ENCODE measurements at regions not wholly inside any gene's neighbourhood (a gene's known extent, or its start where the extent isn't known, plus 50 kb on each side); places are given as distances from the start of the nearest gene placed in this dataset.
"Not testable (repeated sequence)": the region's sequence is repeated elsewhere in the genome, so short reads cannot be mapped to it uniquely, and the experiment has no call there.

DNA sequence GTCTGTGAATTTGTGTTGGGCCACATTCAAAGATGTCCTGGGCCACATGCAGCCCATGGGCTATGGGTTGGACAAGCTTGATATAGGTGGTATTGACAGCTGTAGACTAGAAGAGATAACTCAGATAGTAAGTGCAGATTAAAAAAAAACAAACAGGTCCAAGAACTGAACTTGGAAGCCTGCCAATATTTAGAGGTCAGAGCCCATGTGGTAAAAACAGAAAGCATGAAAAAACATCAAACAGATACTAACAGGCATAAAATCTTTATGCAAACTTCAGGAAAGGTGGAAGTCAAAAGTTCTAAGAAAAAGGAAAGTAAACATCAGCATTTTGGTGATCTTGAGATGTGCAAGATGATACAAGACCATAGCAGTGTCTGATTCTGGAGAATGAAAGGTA lies 155.1 kb upstream of the NR4A3 start:
- no peak for DNase-seq (ENCODE audit: extremely low read depth, low read depth)

DNA sequence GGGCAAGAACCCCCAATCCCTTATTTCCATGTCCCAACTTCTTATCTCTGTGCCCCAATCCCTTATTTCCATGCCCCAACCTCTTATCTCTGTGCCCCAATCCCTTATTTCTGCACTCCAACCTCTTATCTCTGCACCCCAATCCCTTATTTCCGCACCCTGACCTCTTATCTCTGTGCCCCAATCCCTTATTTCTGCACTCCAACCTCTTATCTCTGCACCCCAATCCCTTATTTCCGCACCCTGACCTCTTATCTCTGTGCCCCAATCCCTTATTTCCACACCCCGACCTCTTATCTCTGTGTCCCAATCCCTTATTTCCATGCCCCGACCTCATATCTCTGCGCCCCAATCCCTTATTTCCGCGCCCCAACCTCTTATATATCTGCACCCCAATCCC lies 150.8 kb upstream of the NR4A3 start:
- not testable (repeated sequence) for DNase-seq (ENCODE audit: extremely low read depth, low read depth)

GRCh38 chr9:99677281-99677680 lies 144.4 kb upstream of the NR4A3 start:
- peak; percentile 54 for DNase-seq (ENCODE audit: extremely low read depth, low read depth)

- DNase-seq (ENCODE audit: extremely low read depth, low read depth) = no peak
Measured at GRCh38 chr9:99678566-99678965, 143.1 kb upstream of the NR4A3 start.

GRCh38 chr9:99680191-99680590 lies 141.5 kb upstream of the NR4A3 start:
- peak; percentile 39 for DNase-seq (ENCODE audit: extremely low read depth, low read depth)

- DNase-seq (ENCODE audit: extremely low read depth, low read depth) = no peak
Measured at GRCh38 chr9:99681113-99681512, 140.6 kb upstream of the NR4A3 start.

GRCh38 chr9:99682378-99682777 lies 139.3 kb upstream of the NR4A3 start:
- no peak for DNase-seq (ENCODE audit: extremely low read depth, low read depth)

- DNase-seq (ENCODE audit: extremely low read depth, low read depth) = no peak
Measured at GRCh38 chr9:99682870-99683269, 138.8 kb upstream of the NR4A3 start.

- DNase-seq (ENCODE audit: extremely low read depth, low read depth) = no peak
Measured at GRCh38 chr9:99690573-99690972, 131.1 kb upstream of the NR4A3 start.

GRCh38 chr9:99693888-99694287 lies 127.8 kb upstream of the NR4A3 start:
- peak; percentile 72 for DNase-seq (ENCODE audit: extremely low read depth, low read depth)

- DNase-seq (ENCODE audit: extremely low read depth, low read depth) = peak; percentile 24
Measured at GRCh38 chr9:99694393-99694792, 127.3 kb upstream of the NR4A3 start.

- no peak for DNase-seq (ENCODE audit: extremely low read depth, low read depth)
Measured at GRCh38 chr9:99699396-99699795, 122.3 kb upstream of the NR4A3 start.

DNA sequence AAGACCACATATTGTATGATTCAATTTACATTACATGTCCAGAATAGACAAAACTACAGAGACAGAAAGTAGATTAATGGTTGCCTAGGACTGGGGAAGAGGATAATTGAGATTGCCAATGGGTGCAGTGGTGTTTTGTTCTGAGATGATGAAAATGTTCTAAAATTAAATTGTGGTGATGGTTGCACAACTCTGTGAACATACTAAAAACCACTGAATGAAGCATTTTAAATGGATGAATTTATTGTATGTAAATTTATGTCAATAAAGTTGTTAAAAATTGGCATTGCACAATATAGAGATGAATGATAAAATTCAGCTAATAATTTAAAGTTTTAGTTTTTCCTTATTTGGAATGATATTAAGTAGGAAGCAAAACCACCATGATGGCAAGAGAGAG lies 109.5 kb upstream of the NR4A3 start:
- no peak for DNase-seq (ENCODE audit: extremely low read depth, low read depth)

GRCh38 chr9:99713838-99714306 lies 107.8 kb upstream of the NR4A3 start:
- DNase-seq (ENCODE audit: extremely low read depth, low read depth) = no peak

DNA sequence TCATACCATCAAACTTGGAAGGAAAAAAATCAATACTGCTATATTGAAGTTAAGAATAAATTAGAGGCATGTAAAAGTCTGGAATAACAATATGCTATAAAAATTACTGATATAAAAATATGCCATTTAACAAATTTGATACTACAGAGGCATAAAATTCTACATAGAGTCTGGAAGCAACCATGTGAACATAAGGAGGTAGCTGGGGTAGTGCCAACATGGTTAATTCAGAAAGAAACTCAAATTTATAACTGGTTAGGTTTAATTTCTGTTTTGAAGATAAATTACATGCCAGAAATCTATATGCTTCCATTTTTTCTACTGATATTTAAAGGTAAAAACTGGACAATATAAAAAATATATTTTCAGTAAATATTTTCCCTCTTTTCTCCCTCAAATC lies 103.1 kb upstream of the NR4A3 start:
- no peak for DNase-seq (ENCODE audit: extremely low read depth, low read depth)

- DNase-seq (ENCODE audit: extremely low read depth, low read depth) = no peak
Measured at GRCh38 chr9:99720455-99721050, 101.1 kb upstream of the NR4A3 start.

DNA sequence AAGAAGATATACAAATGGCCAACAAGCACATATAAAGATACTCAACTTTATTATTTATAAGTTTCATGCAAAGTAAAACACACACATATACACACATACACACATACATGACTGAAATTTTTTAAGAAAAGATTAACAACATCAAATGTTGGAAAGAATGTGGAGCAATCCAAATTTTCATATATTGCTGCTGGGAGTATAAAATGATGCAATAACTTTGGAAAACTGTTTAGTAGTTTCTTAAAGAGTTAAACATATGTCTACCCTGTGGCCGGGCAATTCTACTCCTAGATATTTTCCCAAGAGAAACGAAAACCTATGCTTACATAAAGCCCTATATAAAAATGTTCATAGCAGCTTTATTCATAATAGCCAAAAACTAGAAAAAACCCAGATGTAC lies 99.8 kb upstream of the NR4A3 start:
- DNase-seq (ENCODE audit: extremely low read depth, low read depth) = no peak

- DNase-seq (ENCODE audit: extremely low read depth, low read depth) = no peak
Measured at GRCh38 chr9:99722877-99723276, 98.8 kb upstream of the NR4A3 start.

- DNase-seq (ENCODE audit: extremely low read depth, low read depth) = no peak
Measured at GRCh38 chr9:99724640-99725039, 97.0 kb upstream of the NR4A3 start.

DNA sequence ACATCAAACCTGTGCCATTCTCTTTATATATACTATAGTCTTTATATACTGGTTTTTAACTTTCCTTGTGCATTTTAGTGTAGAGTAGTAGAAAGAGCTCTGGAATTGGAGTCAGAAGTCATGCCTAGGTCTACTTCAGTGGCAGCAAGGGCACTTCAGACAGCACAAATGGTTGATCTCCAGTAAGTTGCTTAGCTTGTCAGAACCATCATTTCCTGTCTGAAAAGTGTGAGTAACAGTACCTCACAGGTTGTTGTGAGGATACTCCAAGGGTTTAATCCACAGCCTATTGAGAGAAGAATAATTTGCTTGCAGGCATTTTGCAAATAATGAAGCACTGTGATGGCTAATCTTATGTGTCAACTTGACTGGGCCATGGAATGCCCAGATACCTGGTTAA lies 95.8 kb upstream of the NR4A3 start:
- DNase-seq (ENCODE audit: extremely low read depth, low read depth) = no peak

DNA sequence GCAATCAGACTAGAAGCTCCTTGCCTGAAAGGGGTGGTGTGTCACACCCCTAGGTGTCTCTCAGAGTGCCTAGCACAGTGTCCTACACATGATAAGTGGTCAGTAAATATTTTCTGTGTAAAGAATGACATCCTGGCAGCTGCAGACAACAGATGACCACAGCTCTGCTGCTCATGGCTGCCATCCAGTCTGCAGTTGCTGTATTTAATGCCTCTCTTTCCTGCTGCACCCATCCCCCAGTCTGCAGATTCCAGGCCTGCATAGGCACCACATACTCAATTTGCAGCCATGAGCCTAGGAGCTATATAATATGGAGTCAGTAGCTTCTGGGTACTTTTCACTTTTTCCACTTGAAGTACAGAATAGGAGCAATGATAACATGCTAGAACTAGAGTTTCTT lies 94.9 kb upstream of the NR4A3 start:
- no peak for DNase-seq (ENCODE audit: extremely low read depth, low read depth)

DNA sequence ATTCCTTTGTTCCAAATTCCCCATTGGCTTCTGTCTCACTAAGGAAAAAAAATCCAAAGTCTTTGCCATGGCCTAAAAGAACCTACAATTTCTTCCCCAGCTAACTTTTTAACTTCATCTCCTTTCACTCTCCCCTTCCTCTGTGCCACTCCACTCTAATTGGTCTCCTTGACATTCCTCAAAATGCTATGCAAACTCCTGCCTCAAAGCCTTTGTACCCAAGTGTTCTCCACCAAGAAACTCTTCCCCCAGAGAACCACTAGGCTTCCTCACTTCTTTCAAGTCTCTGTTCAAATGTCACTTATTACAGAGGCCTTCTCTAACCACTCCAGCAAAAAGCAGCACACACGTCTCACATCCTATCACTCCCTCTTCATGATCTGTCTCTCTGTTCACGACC lies 91.6 kb upstream of the NR4A3 start:
- no peak for DNase-seq (ENCODE audit: extremely low read depth, low read depth)

DNA sequence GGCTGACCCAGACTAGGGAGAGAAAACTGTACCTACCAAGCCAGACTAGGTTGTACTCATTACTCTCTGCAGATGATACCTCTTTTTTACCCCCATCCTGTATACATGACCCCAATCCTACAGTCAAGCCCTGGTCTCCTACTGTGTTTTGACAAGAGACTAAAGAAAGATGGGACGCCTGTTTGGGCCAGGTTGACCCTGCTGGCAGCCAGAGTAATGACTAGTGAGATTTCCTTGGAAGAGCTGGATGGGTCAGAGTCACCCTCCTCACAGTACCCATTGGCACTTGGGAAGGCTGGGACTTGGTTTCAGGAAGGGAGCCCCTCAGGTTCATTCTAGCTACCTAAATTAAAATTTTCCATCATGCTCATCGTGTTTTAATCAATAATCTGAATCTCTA lies 89.7 kb upstream of the NR4A3 start:
- DNase-seq (ENCODE audit: extremely low read depth, low read depth) = no peak
